Esophagus mucosa (tissue), 1 donor: ENCODE measurements at regions not wholly inside any gene's neighbourhood (a gene's known extent, or its start where the extent isn't known, plus 50 kb on each side); places are given as distances from the start of the nearest gene placed in this dataset.

Experiments
- ATAC-seq: fragments of 200-7000 bp; cut with Tn5 transposase; one replicate; pipeline ENCODE4 v1.9.1; 2020
- donor health status: DM: yes; HTN: yes; CAD: no.

DNA sequence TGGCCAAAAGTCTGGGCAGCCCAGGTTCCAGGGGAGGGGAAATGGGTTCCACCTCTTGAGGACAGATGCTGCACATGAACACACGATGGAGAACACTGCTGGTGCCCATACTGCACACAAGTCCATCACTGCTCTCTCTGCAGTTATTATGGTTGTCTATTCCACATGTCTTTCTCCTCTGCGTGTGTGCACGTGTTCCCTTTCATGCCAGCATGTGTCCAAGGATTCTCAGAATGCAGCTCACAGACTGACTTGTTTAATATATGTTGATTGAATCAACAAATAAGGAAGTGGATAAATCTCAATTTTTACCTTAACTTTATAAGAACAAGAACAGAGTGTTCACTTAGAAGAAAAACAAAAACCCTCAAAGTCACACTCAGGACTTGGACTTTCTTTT is 158.9 kb downstream of the FNDC1 start:
- no peak for ATAC-seq

DNA sequence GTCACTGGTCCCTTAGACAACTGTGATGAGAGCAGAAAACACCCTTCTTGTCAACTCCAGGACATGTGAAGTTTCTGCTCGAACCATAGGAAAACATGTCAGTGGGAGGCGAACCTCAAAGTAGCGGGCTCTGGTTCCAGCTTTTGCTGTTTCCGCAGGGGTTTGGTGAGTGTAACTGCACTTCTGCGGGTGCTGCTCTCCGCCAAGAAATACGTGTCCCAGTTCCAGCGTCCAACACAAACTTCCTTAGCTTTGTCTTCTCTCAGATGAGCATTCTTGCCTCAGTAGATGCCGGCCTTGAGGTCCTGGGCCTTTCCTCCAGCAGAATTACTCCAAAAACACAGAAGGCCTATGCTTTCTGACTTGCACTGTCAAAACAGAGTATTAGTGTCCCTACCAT is 156.3 kb downstream of the FNDC1 start:
- ATAC-seq = no peak

- no peak for ATAC-seq
Observed at GRCh38 chr6:159324596-159324995, 155.4 kb downstream of the FNDC1 start.
